GM19397 (cell line): ENCODE measurements at regions not wholly inside any gene's neighbourhood (a gene's known extent, or its start where the extent isn't known, plus 50 kb on each side); places are given as distances from the start of the nearest gene placed in this dataset.

ENCODE experiments used
- ATAC-seq: cut with Tn5 transposase; IDR thresholded peaks from one replicate; pipeline ENCODE4 v1.9.1; 2021; ENCODE audit warnings: mild to moderate bottlenecking, moderate library complexity; ENCODE audit not compliant: unreplicated experiment

DNA sequence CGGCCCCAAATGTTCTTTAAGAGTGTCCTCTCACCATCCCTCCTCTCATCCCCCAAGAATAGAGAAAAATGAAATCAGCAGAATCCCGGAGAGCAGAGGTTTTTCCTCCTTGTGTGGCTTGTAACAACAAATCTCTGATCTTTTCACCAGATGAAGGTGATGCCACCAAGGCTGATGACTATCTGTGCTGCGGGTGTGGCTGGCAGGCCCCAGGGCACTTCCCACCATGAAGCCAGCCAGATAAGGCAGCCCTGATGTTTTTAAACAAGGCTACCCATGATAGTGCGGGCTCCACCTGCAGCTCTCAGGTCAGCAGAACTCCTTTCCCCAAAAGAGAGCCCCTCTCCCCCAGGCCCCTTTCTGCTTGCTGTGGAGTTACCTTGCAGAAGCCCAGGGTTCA lies 58.0 kb upstream of the PARP11 start:
- ATAC-seq: no peak

DNA sequence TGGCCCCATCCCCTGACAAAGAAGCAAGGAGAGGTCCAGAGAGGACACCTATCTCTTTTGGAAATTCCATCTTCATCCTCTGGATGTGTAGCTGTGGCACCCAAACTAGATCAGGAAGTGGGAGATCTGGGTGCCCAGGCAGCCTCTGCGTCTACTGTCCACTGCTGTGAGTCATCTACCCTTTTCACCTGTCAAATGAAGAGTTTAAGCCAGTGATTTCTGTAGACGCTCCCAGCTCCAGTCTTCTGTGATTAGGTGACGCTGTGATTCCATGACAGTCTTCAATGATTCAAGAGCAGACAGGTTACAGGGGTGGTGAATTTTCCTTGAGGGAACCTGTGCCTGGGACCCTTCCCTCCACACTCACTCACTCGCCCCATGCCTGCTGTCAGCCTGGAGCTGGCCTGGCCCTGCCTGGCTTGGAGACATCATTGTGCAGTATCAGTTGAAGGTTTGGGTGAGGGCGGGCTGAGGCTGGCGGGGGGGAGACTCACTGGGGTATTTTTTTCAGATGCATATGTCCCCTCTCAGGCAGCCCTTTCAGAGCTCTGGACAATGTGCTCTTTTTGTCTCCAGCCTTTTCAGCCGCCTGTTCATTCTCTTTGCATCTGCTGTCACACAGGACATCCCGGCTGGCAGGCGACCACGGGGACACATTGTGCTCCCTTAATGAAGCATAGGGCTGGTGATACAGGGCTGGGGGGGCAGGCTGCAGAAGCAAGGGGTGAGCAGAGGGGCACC lies 56.8 kb upstream of the PARP11 start:
- no peak for ATAC-seq

DNA sequence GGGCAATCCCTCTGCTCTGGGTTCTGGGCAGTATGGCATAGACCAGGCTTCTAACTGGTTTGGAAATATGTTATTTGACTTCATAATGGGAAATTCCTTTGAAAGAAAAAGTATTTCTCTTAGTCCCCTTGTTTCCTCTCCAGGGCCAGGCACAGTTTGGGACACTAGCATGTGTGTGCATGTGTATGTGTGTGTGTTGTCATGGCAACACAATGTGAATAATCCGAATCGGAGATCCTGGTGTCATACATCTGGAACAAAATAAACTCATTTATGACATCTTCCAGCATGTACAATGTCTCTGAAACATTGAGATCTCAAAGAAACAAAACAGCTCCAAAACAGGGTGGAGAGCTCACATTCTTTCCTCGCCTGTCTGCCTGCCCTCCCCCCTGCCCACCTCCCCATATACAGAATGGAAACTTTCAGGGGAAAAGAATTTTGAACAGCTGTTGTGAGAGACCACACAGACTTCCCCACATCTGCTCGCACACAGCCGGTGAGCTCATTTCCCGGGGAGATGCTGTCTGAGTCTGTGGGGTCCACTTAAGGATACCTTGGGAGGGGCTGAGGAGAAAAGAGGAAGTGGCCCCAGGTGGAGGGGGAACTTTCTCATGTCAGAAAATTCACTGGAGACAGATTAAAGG lies 55.5 kb upstream of the PARP11 start:
- ATAC-seq: no peak

DNA sequence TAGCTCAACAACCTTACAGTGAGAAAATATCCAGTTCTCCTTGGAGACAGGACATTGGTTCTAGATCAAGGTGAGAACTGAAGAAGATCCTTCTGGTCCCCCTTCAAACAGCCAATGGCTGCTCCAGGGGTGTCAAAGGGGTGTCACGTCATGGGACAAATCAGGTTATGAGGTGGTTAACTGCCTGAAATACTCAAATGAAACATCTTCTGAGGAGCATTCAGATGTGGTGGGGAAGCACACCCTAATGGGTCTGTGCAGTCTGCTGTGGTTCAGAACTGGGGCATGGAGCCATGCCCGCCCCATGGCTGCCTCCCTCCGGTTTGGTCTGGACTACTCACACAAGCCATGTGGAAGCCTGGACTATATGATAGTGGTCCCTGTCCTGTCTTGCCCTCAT lies 52.4 kb upstream of the PARP11 start:
- ATAC-seq: no peak

DNA sequence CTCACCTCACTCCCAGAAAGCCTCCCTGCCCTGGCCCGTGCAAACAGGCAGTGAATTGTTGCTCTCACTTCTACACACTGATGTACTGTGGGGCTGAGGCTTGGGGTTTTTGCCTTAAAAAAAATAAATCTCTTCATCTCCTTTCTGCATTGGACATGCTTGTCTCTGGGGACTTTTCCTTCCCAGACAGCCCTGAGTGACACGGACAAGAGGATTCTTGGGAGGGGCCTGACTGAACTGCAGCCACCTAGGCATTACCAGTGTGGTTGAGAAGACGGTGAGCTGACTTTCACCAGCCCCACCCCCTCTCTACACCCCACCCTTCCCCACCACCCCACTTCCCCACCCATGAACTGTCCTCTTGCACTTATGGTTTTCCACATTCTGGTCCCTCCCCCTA lies 51.6 kb upstream of the PARP11 start:
- ATAC-seq: no peak

DNA sequence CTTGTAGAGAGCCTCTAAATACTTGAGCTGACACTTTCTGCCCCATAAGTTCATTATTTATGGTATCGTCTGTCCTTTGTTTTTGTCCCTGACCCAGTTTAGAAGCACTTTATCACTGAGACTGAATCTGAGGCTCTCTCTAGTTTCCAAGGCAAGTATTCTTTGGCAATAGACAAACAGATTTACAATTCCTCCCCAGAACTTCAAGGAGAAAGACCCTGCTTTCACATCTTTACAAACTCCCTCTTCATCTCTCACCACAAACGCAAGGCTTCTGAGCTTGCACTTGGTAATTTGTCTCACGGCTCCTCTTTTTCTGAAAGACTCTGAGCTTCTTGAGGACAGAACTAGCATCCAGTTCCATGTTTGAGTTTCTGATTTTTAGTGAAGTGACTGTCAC lies 49.8 kb upstream of the PARP11 start:
- no peak for ATAC-seq
